Loucy (cell line): ENCODE measurements at regions not wholly inside any gene's neighbourhood (a gene's known extent, or its start where the extent isn't known, plus 50 kb on each side); places are given as distances from the start of the nearest gene placed in this dataset.

Experiments used
- H2AFZ ChIP-seq: fragments of 200-600 bp; sonication (generic); 2 replicates; pipeline ENCODE4 v1.6.0; 2016; ENCODE audit warnings: antibody characterized with exemption, mild to moderate bottlenecking, low read length, moderate library complexity
- H3F3A ChIP-seq: fragments of 200-600 bp; 2 replicates; pipeline ENCODE4 v1.6.0; 2016; ENCODE audit warnings: antibody characterized with exemption, low read depth, mild to moderate bottlenecking
- H3K27me3 ChIP-seq: fragments of 200-600 bp; sonication (generic); 2 replicates; pipeline ENCODE4 v1.6.1; 2014; ENCODE audit warnings: low read length, mild to moderate bottlenecking; ENCODE audit not compliant: insufficient read depth, poor library complexity, severe bottlenecking
- H3K36me3 ChIP-seq: fragments of 200-600 bp; sonication (generic); 2 replicates; pipeline ENCODE4 v1.6.1; 2016; ENCODE audit warnings: low read length; ENCODE audit not compliant: insufficient read depth
- H3K4me1 ChIP-seq: fragments of 200-600 bp; sonication (generic); 2 replicates; pipeline ENCODE4 v1.5.1; 2014; ENCODE audit warnings: low read length, mild to moderate bottlenecking; ENCODE audit not compliant: insufficient read depth, poor library complexity, severe bottlenecking
- H3K4me2 ChIP-seq: fragments of 200-600 bp; sonication (generic); 2 replicates; pipeline ENCODE4 v1.6.0; 2014; ENCODE audit warnings: antibody characterized with exemption, low read length, low read depth, mild to moderate bottlenecking; ENCODE audit not compliant: poor library complexity, severe bottlenecking
- H3K4me3 ChIP-seq: fragments of 200-600 bp; sonication (generic); 2 replicates; pipeline ENCODE4 v1.5.1; 2014; ENCODE audit warnings: low read length, mild to moderate bottlenecking, mixed read lengths; ENCODE audit not compliant: poor library complexity, severe bottlenecking
- H3K79me2 ChIP-seq: fragments of 200-600 bp; sonication (generic); 2 replicates; pipeline ENCODE4 v1.6.1; 2014; ENCODE audit warnings: low read length; ENCODE audit not compliant: insufficient read depth
- H3K9ac ChIP-seq: fragments of 200-600 bp; sonication (generic); 2 replicates; pipeline ENCODE4 v1.6.0; 2014; ENCODE audit warnings: mild to moderate bottlenecking, low read depth, low read length, moderate library complexity; ENCODE audit not compliant: poor library complexity, severe bottlenecking
- H3K9me2 ChIP-seq: fragments of 200-600 bp; sonication (generic); replicated peaks from 2 replicates; pipeline ENCODE4 v1.6.1; 2016; ENCODE audit warnings: low read depth, low read length, mixed read lengths
- H3K9me3 ChIP-seq: fragments of 200-600 bp; sonication (generic); 2 replicates; pipeline ENCODE4 v1.6.1; 2014; ENCODE audit warnings: mild to moderate bottlenecking, antibody characterized with exemption, low read length, low read depth; ENCODE audit not compliant: insufficient read depth
- H4K20me1 ChIP-seq: fragments of 200-600 bp; sonication (generic); 2 replicates; pipeline ENCODE4 v1.6.0; 2014; ENCODE audit warnings: antibody characterized with exemption, low read length, mild to moderate bottlenecking; ENCODE audit not compliant: insufficient read depth, poor library complexity, severe bottlenecking
- EZH2phosphoT487 ChIP-seq: fragments of 200-600 bp; IDR thresholded peaks from 2 replicates; pipeline ENCODE4 v1.6.1; 2018; ENCODE audit warnings: antibody characterized with exemption, mild to moderate bottlenecking, moderate library complexity, borderline replicate concordance
- TF ChIP-seq, protein P1 (sequence below): fragments of 200-600 bp; sonication (generic); conservative IDR thresholded peaks from 2 replicates; pipeline ENCODE4 v1.5.1; 2014; ENCODE audit warnings: mild to moderate bottlenecking, antibody characterized with exemption, low read length

DNA sequence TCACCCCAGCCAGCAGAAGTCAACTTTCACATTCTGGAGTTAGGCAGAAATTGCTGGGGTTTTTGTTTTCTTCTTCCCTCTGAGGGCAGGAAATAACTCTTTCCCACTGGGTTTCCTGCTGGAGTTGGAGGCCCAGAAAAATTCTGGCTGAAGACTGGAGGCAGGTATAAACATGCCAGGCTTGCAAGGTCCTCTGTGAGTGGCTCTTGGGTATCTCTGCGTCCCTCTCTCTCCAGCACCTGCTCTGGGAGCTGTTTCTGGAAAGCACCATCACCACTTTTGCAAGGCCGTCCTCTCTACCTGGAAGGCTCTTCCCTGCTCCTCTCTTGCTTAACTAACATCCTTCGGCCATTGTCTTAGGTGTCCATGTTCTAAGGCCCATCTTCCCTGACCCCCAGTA lies 91.0 kb downstream of the MCFD2 start:
- Histone ChIP-seq H3F3A (no peaks in the 10 kb centered on the region), H3K9ac (no peak overlapping the region), H3K36me3 (no peaks in the 10 kb centered on the region), H3K4me3 (no peak overlapping the region), H3K9me2 (no peaks in the 10 kb centered on the region), H3K9me3 (no peaks in the 10 kb centered on the region), H3K27me3 (no peaks in the 10 kb centered on the region), H3K4me2 (no peak overlapping the region), H3K4me1 (peaks cover 41% of the 10 kb centered on the region), H3K79me2 (no peaks in the 10 kb centered on the region), H4K20me1 (no peaks in the 10 kb centered on the region), H2AFZ (no peak overlapping the region)
- TF ChIP-seq EZH2phosphoT487, result no peak
- TF ChIP-seq, protein P1, sequence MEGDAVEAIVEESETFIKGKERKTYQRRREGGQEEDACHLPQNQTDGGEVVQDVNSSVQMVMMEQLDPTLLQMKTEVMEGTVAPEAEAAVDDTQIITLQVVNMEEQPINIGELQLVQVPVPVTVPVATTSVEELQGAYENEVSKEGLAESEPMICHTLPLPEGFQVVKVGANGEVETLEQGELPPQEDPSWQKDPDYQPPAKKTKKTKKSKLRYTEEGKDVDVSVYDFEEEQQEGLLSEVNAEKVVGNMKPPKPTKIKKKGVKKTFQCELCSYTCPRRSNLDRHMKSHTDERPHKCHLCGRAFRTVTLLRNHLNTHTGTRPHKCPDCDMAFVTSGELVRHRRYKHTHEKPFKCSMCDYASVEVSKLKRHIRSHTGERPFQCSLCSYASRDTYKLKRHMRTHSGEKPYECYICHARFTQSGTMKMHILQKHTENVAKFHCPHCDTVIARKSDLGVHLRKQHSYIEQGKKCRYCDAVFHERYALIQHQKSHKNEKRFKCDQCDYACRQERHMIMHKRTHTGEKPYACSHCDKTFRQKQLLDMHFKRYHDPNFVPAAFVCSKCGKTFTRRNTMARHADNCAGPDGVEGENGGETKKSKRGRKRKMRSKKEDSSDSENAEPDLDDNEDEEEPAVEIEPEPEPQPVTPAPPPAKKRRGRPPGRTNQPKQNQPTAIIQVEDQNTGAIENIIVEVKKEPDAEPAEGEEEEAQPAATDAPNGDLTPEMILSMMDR, result no peak

DNA sequence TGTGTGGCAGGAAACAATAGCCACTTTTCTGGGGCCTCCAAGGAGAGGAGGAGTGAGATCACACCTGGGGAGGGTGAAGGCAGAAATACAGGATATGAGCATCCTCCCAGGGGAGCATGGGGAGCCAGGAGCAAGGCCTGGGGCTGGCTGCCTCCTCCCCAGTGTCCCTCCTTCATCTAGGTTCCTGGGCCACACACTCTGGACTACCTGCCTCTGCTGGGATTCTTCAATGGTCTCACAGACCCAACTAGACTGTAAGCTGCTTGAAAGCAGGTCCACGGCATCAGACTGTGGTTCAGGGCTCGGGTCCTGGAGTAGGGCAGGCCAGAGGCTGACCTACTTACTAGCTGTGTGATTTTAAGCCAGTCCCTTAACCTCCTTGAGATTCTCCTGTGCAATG lies 94.0 kb downstream of the MCFD2 start:
- Histone ChIP-seq H3K4me1 (peaks cover 14% of the 10 kb centered on the region), H3K9me2 (no peaks in the 10 kb centered on the region), H3K27me3 (no peaks in the 10 kb centered on the region), H3K36me3 (no peaks in the 10 kb centered on the region), H3K79me2 (no peaks in the 10 kb centered on the region), H3K4me3 (no peak overlapping the region), H3K4me2 (no peak overlapping the region), H3F3A (no peaks in the 10 kb centered on the region), H3K9ac (no peak overlapping the region), H4K20me1 (no peaks in the 10 kb centered on the region), H3K9me3 (no peaks in the 10 kb centered on the region), H2AFZ (no peak overlapping the region)
- TF ChIP-seq, protein P1, result no peak
- TF ChIP-seq EZH2phosphoT487, result no peak

DNA sequence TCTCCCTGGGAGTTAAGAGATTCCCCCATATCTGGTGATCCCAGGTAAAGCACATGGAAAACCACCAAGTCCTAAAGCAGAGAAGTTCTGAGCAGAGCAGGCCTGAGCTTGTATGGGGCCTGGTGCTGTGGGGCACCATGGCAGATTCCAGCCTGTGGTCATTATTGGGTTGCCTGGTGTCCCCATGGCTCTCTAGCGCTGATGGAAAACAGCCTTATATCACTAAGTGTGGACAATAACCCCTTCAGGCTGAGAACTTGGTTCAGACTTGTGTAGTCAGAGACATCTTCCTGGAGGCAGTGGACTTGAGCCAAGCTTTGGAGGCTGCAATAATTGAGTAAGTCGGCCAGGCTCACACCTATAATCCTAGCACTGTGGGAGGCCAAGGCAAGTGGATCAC lies 96.8 kb downstream of the MCFD2 start:
- no peaks in the 10 kb centered on the region for H4K20me1 ChIP-seq
- H3K9me2 ChIP-seq, result no peaks in the 10 kb centered on the region
- no peaks in the 10 kb centered on the region for H3K79me2 ChIP-seq
- H3K4me2 ChIP-seq, result no peak overlapping the region
- H2AFZ ChIP-seq, result no peak overlapping the region
- H3K4me3 ChIP-seq, result no peak overlapping the region
- H3K4me1 ChIP-seq, result peaks cover 32% of the 10 kb centered on the region
- no peaks in the 10 kb centered on the region for H3K36me3 ChIP-seq
- H3K27me3 ChIP-seq, result no peaks in the 10 kb centered on the region
- TF ChIP-seq, protein P1, result no peak
- TF ChIP-seq EZH2phosphoT487, result no peak
- H3K9ac ChIP-seq, result no peak overlapping the region
- H3K9me3 ChIP-seq, result no peaks in the 10 kb centered on the region
- H3F3A ChIP-seq, result no peaks in the 10 kb centered on the region; the same call in 1 of the 2 replicates
